T-helper 1 cell treated with Interleukin-12 subunit alpha and Interleukin-12 subunit beta and Interleukin-4 antibody, amounts not matched to agents 30 μg/mL and 1 μg/mL, for 36 hours (primary cell): ENCODE measurements at regions not wholly inside any gene's neighbourhood (a gene's known extent, or its start where the extent isn't known, plus 50 kb on each side); places are given as distances from the start of the nearest gene placed in this dataset.

Source experiments
- H3K27ac Mint-ChIP-seq: one replicate; pipeline ENCODE4 v1.8.0; 2021; ENCODE audit warnings: mild to moderate bottlenecking, mixed read lengths
- H3K27me3 Mint-ChIP-seq: one replicate; pipeline ENCODE4 v1.8.0; 2021; ENCODE audit warnings: low read depth, mixed read lengths
- H3K36me3 Mint-ChIP-seq: one replicate; pipeline ENCODE4 v1.8.0; 2021; ENCODE audit warnings: low read depth, mixed read lengths
- H3K4me1 Mint-ChIP-seq: one replicate; pipeline ENCODE4 v1.8.0; 2021; ENCODE audit warnings: low read depth, mixed read lengths
- H3K4me3 Mint-ChIP-seq: one replicate; pipeline ENCODE4 v1.8.0; 2021; ENCODE audit warnings: mild to moderate bottlenecking, moderate library complexity, mixed read lengths
- H3K9me3 Mint-ChIP-seq: one replicate; pipeline ENCODE4 v1.8.0; 2021; ENCODE audit warnings: mixed read lengths

- H3K36me3 Mint-ChIP-seq, result no peaks in the 10 kb centered on the region
- no peak overlapping the region for H3K4me3 Mint-ChIP-seq
- no peaks in the 10 kb centered on the region for H3K27me3 Mint-ChIP-seq
- H3K9me3 Mint-ChIP-seq, result no peaks in the 10 kb centered on the region
- no peak overlapping the region for H3K27ac Mint-ChIP-seq
- H3K4me1 Mint-ChIP-seq, result peaks cover 5% of the 10 kb centered on the region
These were observed 105.3 kb upstream of the RTL1 start for GRCh38 chr14:101008631-101009336.

DNA sequence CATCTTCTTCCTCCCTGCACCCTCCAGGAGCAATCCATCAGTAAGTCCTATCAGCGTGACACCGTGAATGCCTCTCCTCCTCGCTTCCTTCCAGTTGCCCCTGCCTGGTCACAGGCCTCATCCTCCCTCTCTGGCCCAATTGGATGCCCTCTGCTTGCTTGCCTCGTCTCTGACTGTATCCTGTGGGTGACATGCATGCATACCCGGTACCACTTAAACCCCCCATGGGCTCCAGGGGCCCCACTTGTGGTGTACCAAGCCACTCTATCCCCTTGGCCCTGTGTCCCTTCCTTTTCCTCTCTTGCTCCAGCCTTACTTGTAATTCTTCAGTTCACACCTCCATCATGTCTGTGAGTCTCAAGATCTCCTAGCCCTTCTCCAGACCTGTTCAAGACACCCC lies 106.0 kb upstream of the RTL1 start:
- H3K27ac Mint-ChIP-seq, result no peak overlapping the region

GRCh38 chr14:101010293-101010692 lies 106.8 kb upstream of the RTL1 start:
- Mint-ChIP-seq H3K36me3 (no peaks in the 10 kb centered on the region), H3K4me1 (peaks cover 5% of the 10 kb centered on the region), H3K4me3 (no peak overlapping the region), H3K27me3 (no peaks in the 10 kb centered on the region), H3K27ac (no peak overlapping the region), H3K9me3 (no peaks in the 10 kb centered on the region)

More for the DNA sequence above, 106.0 kb upstream of the RTL1 start:
- no peak overlapping the region for H3K4me3 Mint-ChIP-seq
- H3K27me3 Mint-ChIP-seq, result no peaks in the 10 kb centered on the region
- no peaks in the 10 kb centered on the region for H3K9me3 Mint-ChIP-seq
- H3K4me1 Mint-ChIP-seq, result peaks cover 5% of the 10 kb centered on the region
- H3K36me3 Mint-ChIP-seq, result no peaks in the 10 kb centered on the region

GRCh38 chr14:101010835-101011234 lies 107.3 kb upstream of the RTL1 start:
- Mint-ChIP-seq H3K9me3 (no peaks in the 10 kb centered on the region), H3K36me3 (no peaks in the 10 kb centered on the region), H3K27me3 (no peaks in the 10 kb centered on the region), H3K4me3 (no peak overlapping the region), H3K27ac (no peak overlapping the region), H3K4me1 (peaks cover 2% of the 10 kb centered on the region)

DNA sequence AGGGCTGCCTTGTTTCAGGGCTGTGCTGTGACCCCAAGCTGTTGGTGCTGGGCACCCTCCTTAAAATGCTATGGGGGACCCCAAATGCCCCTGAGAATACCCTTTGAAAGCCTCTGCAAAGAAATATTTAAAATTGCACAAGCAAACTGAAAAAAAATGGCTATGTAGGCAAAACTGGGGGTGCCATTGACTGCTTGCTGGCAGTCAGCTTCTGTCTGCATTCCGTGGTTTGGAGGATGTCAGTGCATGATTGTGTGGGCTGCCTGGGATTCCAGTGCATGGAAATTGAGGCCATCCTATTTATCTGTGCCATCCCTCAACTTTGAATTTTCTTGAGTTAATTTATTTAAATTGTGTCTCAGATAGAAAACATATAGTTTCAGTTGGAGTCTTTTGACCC lies 113.7 kb upstream of the RTL1 start:
- Mint-ChIP-seq H3K4me1 (no peaks in the 10 kb centered on the region), H3K27me3 (no peaks in the 10 kb centered on the region), H3K36me3 (no peaks in the 10 kb centered on the region), H3K4me3 (no peak overlapping the region), H3K9me3 (no peaks in the 10 kb centered on the region), H3K27ac (no peak overlapping the region)

DNA sequence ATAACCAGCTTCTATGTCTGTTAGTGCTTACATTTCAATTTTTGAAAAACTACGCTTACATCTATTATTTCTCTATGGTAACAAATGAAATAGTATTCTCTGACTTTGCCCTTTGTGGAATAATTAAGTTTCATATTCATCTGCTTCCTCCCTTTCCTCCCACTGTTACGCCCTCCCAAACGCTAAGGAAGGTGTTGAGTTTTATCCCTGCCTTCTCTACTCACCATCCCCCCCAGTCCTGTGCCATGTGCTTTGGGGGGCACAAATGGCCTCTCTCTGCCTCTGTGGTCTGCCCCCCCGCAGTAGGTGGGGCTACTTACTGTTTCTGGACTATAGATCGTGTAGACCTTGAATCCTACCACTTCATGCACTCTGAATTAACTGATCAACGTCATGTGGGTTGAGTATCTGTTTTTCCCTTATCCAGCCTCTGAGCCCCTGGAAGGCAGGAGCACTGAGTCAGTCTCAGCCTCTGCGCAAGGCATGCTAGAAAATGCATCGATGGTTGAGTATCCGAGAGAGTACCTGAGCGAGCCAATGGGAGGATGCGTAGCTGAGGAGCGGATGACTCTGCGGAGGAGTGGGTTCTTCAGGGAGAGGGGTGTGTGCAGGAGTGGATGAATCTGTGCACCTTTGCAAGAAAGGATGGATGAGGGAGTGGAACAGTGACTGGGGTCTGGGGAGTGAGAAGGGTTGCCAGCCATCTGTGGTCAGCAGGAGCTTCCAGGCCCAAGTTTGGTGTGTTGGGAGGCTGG lies 114.5 kb upstream of the RTL1 start:
- Mint-ChIP-seq H3K4me3 (no peak overlapping the region), H3K27me3 (no peaks in the 10 kb centered on the region)

GRCh38 chr14:101018561-101019290 lies 115.2 kb upstream of the RTL1 start:
- Mint-ChIP-seq H3K4me1 (no peaks in the 10 kb centered on the region), H3K4me3 (no peak overlapping the region), H3K36me3 (no peaks in the 10 kb centered on the region), H3K27ac (no peak overlapping the region), H3K27me3 (no peaks in the 10 kb centered on the region), H3K9me3 (no peaks in the 10 kb centered on the region)

More for the DNA sequence above, 114.5 kb upstream of the RTL1 start:
- Mint-ChIP-seq H3K36me3 (no peaks in the 10 kb centered on the region), H3K4me1 (no peaks in the 10 kb centered on the region), H3K27ac (no peak overlapping the region), H3K9me3 (no peaks in the 10 kb centered on the region)

- Mint-ChIP-seq H3K9me3 (no peaks in the 10 kb centered on the region), H3K27me3 (no peaks in the 10 kb centered on the region), H3K27ac (no peak overlapping the region), H3K36me3 (no peaks in the 10 kb centered on the region), H3K4me1 (no peaks in the 10 kb centered on the region), H3K4me3 (no peak overlapping the region)
These were observed 116.0 kb upstream of the RTL1 start for GRCh38 chr14:101019541-101019940.

DNA sequence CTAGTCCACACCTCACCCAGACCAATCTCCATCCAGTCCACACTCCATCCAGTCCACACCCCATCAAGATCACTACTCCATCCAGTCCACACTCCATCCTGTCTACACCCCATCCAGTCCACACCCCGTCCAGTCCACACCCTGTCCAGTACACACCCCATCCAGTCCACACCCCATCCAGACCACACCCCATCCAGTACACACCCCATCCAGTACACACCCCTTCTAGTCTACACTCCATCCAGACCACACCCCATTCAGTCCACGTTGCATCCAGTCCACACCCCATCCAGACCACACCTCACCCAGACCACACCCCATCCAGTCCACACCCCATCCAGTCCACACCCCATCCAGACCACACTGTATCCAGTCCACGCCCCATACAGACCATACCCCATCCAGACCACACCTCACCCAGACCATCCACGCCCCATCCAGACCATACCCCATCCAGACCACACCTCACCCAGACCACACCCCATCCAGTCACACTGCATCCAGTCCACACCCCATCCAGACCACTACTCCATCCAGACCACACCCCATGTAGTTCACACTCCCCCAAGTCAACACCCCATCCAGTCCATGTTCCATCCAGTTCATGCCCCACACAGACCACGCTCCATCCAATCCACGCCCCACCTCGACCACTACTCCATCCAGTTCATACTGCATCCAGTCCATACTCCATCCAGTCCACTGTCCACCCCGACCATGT lies 116.6 kb upstream of the RTL1 start:
- Mint-ChIP-seq H3K27ac (no peak overlapping the region), H3K27me3 (no peaks in the 10 kb centered on the region), H3K9me3 (no peaks in the 10 kb centered on the region), H3K4me3 (no peak overlapping the region), H3K36me3 (no peaks in the 10 kb centered on the region), H3K4me1 (no peaks in the 10 kb centered on the region)

DNA sequence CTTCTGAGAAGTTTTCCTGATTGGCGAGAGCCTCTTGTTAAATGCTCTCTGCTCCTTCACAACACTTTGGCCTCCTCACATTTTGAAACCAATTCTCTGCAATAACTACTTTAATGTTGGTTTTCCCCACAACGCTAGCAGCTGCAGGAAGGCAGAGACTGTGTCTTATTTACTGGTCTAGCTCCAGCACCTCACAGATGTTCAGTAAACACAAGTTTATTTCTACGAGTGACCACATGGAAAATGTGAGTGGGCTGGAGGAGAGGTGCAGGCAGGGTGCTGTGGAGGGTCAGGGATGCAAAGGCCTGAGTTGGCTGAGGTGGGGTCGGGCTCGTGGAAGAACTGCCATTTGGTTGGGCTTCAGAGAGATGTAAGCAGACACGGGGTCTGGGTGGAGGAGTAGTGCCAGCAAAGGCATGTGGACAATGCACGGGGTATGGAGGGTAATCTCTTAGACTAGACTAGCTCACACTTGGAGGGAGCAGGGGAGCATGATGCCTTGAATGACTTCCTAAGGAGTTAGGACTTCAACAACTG lies 117.4 kb upstream of the RTL1 start:
- no peaks in the 10 kb centered on the region for H3K36me3 Mint-ChIP-seq
- no peak overlapping the region for H3K27ac Mint-ChIP-seq
- H3K27me3 Mint-ChIP-seq, result no peaks in the 10 kb centered on the region
- no peaks in the 10 kb centered on the region for H3K9me3 Mint-ChIP-seq
- no peak overlapping the region for H3K4me3 Mint-ChIP-seq
- no peaks in the 10 kb centered on the region for H3K4me1 Mint-ChIP-seq

DNA sequence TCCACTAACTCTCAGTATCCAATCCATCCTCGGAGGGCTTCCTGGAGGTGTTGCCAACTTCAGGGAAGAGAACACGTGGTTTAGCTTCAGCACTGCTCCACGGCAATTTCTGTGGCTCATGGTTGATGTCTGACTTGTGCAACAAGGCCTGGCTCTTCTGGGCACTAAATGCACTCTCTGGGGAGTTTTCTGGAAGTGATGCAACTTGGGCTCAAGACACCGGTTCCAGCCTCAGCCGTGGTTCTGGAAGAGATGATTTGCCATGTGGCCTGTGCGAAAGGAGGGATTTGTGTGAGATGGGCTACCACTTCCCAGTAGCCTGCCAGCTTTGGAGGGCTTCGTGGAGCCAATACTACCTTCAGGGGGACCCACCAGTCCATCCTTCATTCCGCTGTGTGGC lies 118.6 kb upstream of the RTL1 start:
- Mint-ChIP-seq H3K27ac (no peak overlapping the region), H3K4me3 (no peak overlapping the region), H3K27me3 (no peaks in the 10 kb centered on the region), H3K9me3 (no peaks in the 10 kb centered on the region), H3K4me1 (no peaks in the 10 kb centered on the region), H3K36me3 (no peaks in the 10 kb centered on the region)

DNA sequence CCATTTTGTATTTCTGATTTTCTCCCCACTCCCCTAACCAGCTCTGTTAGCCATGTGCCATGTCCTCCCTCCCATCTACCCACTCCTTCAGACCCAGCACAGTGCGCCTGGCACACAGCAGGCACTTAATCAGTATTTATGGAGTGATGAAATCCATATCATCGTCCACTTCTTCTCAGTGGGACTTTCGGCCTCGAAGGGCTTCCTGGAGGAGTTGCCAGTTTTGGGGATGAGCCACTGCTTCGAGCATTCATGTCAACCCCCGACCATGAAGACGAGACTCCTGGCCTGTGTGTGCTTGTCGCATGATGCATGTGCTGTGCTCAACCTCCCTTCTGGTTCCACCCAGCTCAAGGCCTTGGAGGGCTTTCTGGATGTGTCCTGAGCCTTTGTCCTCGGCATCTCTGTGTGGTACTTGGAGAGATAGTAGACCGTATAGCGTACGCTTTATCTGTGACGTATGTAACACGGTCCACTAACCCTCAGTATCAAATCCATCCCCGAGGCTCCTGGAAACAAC lies 119.5 kb upstream of the RTL1 start:
- no peaks in the 10 kb centered on the region for H3K36me3 Mint-ChIP-seq
- H3K4me3 Mint-ChIP-seq, result no peak overlapping the region
- no peak overlapping the region for H3K27ac Mint-ChIP-seq
- H3K27me3 Mint-ChIP-seq, result no peaks in the 10 kb centered on the region
- H3K9me3 Mint-ChIP-seq, result no peaks in the 10 kb centered on the region
- no peaks in the 10 kb centered on the region for H3K4me1 Mint-ChIP-seq

GRCh38 chr14:101024686-101025085 lies 121.2 kb upstream of the RTL1 start:
- no peaks in the 10 kb centered on the region for H3K36me3 Mint-ChIP-seq
- no peaks in the 10 kb centered on the region for H3K9me3 Mint-ChIP-seq
- no peaks in the 10 kb centered on the region for H3K4me1 Mint-ChIP-seq
- no peak overlapping the region for H3K27ac Mint-ChIP-seq
- H3K27me3 Mint-ChIP-seq, result no peaks in the 10 kb centered on the region
- no peak overlapping the region for H3K4me3 Mint-ChIP-seq

DNA sequence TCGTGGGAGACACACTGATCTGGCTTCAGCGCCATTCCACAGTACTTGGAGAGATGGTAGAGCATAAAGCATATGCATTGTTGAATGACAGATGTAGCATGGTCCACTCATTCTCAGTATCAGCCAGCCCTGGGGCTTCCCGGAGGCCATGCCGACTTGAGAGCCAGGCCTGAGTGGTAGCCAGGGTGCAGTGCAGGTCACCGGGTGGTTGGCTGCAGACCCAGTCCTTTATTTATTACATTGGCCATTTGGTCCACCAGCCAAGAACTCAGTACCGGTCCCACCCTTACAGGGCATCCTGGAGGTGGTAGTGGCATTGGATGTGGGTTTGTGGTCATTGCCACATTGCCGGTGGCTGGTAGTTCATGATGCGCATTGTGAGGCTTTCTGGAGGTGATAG lies 121.6 kb upstream of the RTL1 start:
- H3K9me3 Mint-ChIP-seq, result no peaks in the 10 kb centered on the region
- H3K4me1 Mint-ChIP-seq, result no peaks in the 10 kb centered on the region
- no peaks in the 10 kb centered on the region for H3K36me3 Mint-ChIP-seq
- H3K27ac Mint-ChIP-seq, result no peak overlapping the region
- no peak overlapping the region for H3K4me3 Mint-ChIP-seq
- no peaks in the 10 kb centered on the region for H3K27me3 Mint-ChIP-seq
